HuH-7 (cell line): ENCODE measurements at regions not wholly inside any gene's neighbourhood (a gene's known extent, or its start where the extent isn't known, plus 50 kb on each side); places are given as distances from the start of the nearest gene placed in this dataset.

Experiments
- DNase-seq: peaks from one replicate; pipeline ENCODE4 v3.0.0; 2011; ENCODE audit warnings: low spot score

GRCh38 chr2:122236152-122236874, 480.9 kb downstream of the TSN start:
- DNase-seq: no peak

- no peak for DNase-seq
These were observed 481.5 kb downstream of the TSN start for GRCh38 chr2:122236925-122237324.

GRCh38 chr2:122237450-122237849, 482.0 kb downstream of the TSN start:
- DNase-seq: no peak

GRCh38 chr2:122238006-122238559, 482.6 kb downstream of the TSN start:
- DNase-seq: no peak

GRCh38 chr2:122239440-122239839, 484.0 kb downstream of the TSN start:
- no peak for DNase-seq

GRCh38 chr2:122244598-122245229, 489.3 kb downstream of the TSN start:
- DNase-seq: no peak

- no peak for DNase-seq
These were observed 494.2 kb downstream of the TSN start for GRCh38 chr2:122249673-122250072.

GRCh38 chr2:122251158-122251557, 495.7 kb downstream of the TSN start:
- no peak for DNase-seq

- DNase-seq: no peak
These were observed 496.1 kb downstream of the TSN start for GRCh38 chr2:122251566-122251965.

- DNase-seq: no peak
These were observed 500.5 kb downstream of the TSN start for GRCh38 chr2:122255924-122256323.

- DNase-seq: no peak
These were observed 506.5 kb downstream of the TSN start for GRCh38 chr2:122261911-122262310.

GRCh38 chr2:122263746-122264145, 508.3 kb downstream of the TSN start:
- DNase-seq: no peak

GRCh38 chr2:122266636-122267035, 511.2 kb downstream of the TSN start:
- DNase-seq: no peak

GRCh38 chr2:122267947-122268346, 512.5 kb downstream of the TSN start:
- DNase-seq: no peak

GRCh38 chr2:122273785-122274419, 518.5 kb downstream of the TSN start:
- no peak for DNase-seq

- no peak for DNase-seq
These were observed 522.5 kb downstream of the TSN start for GRCh38 chr2:122277956-122278355.

GRCh38 chr2:122300758-122301157, 545.3 kb downstream of the TSN start:
- no peak for DNase-seq

GRCh38 chr2:122307763-122308162, 552.3 kb downstream of the TSN start:
- peak; percentile 6 for DNase-seq

GRCh38 chr2:122315306-122315705, 559.9 kb downstream of the TSN start:
- DNase-seq: no peak

GRCh38 chr2:122319539-122320132, 564.2 kb downstream of the TSN start:
- no peak for DNase-seq

GRCh38 chr2:122322815-122323214, 567.4 kb downstream of the TSN start:
- no peak for DNase-seq

- no peak for DNase-seq
These were observed 568.5 kb downstream of the TSN start for GRCh38 chr2:122323927-122324326.

- DNase-seq: no peak
These were observed 571.0 kb downstream of the TSN start for GRCh38 chr2:122326471-122326870.
